NCI-H2029 treated with DMSO at 0.1 percent for 48 hours (cell line): ENCODE measurements at regions not wholly inside any gene's neighbourhood (a gene's known extent, or its start where the extent isn't known, plus 50 kb on each side); places are given as distances from the start of the nearest gene placed in this dataset.

ENCODE experiments used
- DNase-seq: peaks from one replicate; lab custom pipeline; 2025; lab: John Stamatoyannopoulos, UW

DNA sequence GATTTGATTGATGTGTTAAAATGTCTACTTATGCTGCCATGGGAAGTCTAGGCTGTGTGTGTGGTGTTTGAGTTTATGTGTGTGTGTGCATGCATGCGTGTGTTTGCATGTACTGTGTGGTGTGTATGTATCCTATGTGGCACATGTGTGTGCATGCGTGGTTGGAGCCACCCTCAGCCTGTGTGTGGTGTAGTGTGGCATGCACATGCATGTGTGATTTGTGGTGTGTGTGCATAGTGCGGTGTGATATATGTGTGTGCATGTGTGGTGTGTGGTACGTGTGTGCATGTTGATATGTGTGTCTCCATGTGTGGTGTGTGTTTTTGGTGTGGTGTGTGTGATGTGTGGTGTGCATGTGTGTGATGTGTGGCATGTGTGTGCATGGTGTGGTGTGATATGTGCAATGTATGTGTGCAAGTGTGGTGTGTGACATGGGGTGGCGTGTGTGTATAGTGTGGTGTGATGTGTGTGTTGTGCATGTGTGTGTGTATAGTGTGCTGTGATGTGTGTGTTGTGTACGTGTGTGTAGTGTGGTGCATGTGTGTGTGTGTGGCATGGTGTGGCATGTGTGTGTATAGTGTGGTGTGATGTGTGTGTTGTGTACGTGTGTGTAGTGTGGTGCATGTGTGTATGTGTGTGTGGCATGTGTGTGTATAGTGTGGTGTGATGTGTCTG, 66.6 kb upstream of the HDAC4 start:
- no peak for DNase-seq

DNA sequence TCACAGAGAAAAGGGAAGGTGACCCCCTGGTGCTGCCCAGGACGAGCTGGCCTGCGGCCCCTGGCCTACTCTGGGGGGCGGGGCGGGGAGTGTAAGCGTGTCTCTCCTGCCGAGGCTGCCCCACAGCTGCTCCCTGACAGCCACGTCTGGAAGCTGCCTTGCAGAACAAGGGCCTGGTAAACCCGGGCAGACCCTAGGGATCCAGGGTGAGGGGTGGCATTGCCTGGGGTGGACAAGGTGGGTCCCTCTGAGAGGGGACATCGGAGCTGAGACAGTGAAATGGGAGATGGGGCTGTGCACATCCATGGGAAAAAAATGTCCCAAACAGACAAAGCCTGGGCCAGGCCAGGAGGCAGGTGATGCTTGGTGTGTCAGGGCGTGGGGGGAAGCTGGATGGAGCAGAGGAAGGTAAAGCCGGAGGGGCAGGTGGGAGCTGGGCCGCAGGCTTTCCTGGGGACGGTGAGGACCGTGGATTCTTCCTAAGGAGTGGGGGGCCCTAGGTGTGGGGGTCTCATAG, 66.0 kb upstream of the HDAC4 start:
- DNase-seq = no peak

DNA sequence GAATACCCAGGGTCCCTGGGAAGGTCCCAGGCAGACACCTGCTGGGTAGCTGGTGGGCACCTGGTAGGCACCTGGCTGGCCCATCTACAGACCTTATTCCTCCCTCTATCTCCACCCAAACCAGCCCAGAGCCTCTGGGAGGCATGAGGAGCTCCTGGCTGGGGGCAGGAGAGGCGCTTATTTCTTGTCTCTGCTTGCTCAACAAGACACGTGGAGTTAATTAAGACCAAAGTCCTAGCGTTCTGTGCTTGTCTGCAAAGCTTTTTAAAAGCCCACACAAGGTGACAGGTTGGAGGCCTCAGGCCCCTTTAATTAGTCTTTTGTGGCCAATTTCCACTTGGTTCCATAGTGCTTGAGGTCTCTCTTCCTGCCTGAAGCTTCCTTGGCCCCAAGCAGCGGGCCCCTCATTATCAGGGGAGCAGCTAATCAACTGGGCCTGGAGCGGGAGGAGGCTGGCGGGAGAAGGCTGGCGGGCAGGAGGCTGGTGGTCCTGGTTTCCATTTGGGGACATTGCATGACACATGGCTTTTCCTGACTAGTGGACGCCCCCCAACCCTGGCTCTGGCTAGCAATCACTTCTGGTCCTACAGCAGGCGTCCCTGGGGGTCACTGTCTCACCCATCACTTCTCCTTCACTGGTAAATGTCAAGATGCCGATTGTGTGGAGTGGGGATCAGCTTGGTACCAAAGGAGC, 65.4 kb upstream of the HDAC4 start:
- no peak for DNase-seq

DNA sequence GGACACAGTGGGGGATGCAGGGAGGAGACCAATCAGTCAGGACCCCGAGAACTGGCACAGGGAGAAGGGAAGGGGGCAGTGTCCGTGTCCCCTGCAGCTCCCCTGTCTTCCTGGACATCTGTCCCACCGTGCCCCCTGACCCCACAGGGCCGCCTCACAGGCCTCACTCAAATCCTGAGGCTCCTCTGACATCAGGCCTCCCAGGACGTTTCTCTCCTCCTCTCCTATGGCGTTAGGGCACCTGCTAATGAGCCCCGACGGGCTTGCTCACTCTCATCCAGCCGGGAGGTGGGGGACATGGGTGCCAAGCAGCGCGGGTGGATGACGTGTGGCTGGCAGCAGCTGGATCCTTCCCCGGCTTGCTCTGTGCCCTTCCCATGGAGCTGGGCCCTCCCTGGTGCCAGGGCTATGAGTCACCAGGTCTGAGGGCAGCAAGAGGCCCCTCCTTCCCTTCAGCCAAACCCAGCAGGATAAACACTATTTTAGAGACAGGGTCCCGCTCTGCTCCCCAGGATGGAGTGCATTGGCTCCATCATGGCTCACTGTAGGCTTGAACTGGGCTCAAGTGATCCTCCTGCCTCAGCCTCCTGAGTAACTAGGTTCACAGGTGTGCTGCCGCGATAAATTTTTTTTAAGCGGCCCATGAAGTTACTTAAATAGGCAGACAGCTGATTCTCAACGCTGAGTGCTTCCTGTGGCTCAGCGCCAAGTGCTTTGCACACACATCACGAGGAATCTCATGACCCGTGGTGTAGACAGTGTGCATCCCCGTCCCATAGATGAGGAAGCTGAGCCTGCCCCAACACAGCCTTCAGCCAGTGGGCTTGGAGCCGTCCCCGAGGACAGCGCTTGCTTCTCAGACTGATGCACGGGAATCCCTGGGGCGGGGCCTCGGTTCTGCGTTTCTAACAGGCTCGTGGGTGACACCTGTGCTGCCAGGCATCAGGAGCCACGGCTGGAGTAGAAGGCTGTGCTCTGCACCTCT, 64.5 kb upstream of the HDAC4 start:
- DNase-seq = peak; percentile 43

DNA sequence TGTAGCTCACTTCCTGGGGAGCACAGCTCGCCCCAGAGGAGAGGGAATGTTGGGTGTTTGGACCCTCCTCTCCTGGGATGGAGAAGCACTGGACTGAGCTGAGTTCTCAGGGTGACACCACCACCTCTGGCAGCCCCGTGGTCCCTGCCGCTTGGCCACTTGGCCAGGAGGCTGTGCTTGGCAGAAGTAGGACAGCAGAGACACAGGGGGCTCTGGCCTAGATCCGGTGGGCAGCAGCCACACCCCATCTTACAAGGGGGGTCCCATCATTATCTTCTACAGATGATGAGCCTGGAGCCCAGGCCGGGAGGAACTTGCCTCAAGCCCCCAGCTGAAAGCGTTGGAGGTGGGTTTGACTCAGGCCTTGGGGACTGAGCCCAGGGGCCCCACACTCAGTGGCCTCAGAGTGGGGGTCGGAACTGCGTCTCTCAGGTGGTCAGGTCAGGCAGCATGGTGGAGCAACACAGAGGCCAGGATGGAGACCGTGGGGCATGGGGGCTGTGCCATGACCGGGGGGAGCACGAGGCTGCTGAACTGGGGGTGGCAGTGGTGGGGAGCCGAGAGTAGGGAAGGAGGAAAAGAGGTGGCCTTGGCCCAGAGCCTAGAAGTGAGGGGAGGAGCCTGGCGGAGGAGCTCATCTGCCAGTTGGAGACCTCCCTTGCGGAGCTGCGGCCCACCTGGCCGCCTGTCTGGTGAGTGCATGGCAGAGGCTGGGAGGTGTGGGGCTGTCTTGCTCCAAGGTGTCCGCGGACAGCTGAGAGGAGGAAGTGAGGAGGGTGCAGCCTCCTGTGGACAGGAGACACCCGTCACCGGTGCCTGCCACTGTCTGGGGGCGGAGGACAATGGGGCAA, 63.6 kb upstream of the HDAC4 start:
- DNase-seq = no peak

DNA sequence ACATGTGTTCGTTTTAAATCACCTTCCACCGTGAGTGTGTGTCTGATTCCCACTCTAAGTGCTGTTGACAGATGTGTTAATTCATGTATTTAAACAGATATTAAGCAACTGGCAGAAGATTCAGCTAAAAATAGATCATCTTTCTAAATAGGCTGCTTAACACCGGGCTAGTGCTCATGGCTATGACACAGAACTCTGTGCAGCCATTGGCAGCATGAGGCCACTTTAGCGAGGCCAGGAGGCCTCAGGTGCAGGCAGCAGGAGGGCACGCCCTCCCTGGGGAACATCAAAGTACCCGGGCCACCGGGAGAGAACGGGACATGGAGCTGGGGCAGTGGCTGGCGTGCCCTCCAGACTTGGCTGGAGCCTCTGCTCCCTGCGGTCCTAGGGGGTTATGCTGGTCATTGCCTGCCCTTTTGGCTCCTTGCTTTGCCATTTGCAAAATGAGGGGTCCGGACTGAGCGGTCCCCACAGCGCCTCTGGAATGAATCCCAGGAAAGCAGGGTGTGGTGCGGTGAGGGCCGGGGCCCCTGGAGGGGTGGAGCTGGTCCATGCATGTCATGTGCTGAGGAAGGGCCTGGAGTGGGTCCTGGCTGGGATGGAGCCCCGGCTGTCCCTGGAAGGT, 62.8 kb upstream of the HDAC4 start:
- DNase-seq = no peak

DNA sequence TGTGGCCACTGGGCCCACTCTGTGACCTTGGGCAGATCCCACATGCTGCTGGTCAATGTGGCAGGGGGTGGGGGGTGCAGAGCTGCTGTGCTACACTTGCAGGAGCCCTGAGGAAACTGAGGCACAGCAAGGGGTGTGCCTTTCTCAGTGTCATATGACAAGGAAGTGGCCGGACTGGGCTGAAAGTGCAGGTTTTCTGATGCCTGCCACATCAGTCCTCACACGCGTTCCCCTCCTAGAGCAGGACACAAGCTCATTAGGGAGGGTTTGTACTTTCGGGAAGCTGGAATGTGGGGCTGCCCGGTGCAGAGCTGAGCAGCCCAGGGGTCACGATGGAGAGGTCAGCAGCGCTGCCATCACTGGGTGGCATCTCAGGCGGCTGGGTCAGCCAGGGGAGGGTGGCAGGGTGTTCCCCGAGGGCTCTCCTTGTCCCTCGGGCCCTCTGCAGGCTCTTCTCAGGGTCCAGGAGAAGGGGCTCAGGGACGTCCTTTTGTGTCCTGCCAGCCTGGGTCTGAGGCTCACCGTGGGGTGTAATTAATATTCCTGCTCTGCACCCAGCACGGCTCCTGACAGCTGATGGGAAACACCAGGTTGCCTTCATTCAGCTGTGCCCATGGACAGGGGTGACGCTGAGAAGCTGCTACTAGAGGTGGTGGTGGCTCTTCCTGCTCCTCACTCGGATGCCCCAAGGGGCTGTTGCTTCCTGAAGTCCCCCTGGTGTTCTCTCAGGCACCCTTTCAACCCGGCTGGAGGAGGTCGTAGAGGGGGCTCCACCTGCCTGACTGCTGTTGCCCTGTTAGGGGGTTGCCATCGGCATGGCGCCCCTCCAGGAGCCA, 62.1 kb upstream of the HDAC4 start:
- no peak for DNase-seq

DNA sequence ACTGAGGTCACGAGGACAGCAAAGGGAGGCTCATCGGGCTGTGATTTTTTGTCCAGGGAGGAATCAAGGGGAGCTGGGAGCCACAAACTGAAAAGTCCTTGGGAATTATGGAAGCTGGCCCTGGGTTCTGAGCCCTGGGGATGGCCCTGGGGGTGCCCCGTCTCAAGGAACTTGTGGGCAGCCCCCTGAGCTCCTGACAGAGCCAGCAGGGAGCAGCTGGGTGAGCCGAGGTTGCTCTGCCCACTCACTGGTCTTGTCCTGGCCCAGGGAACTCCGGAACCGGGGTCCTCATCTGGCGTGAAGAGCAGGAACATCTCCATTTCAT, 61.3 kb upstream of the HDAC4 start:
- no peak for DNase-seq

DNA sequence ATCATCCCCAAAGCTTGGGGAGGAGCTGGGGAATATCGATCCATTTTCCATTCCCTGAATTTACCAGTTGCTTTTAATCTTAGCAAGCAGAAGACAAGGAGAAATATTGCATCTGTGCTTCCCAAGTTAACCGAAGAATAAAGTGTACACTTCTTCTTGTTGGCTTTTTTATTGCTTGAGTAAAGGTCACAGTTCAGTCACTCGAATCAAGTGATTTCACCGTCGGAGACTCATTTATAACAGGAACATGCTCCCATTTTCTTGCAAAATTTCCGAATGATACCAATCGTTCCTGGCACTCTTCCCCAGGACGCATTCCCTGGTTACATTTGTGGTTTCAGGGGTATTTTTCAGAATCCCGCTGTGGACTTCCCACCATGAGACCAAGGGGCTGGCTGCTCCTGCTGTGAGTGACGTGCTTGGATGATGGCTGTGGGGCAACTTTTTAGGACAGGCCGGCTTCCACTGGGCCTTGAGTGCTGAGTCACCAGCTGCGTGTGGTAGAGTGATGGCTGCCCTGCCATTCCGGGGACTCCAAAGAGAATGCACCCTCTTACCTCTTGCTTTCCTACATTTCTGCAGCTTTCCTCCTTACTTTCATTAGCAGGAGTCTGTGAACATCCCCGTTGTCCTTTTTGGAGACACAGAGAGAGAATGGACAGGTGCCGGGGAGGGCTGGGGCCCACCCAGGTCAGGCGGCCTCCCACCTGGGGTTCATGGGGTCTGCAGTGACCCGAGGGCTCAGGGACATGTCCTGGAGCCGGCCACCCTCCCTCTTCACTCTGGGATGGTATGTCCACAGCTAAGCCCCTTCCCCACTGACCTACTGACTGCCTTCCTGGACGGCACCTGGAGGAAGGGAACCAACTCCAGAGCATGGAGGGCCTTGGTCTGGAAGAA, 60.7 kb upstream of the HDAC4 start:
- DNase-seq = no peak

DNA sequence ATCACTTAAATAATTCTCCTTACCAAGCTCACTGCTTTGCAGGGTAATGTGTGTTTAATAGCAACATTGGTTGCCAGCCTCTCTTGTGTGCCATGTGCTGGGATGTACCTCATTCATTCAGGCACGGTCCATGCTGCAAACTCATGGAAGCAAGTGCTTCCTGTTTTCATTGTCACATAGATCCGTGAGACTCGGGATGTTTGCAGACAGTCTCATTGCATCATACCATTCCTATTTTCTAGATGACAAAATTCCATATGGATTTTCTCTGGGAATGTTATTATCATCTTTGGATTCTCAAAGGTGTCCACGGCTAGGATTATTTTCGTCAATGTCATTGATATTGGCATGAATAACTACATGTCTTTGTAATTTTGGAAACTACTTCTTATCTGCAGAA, 60.0 kb upstream of the HDAC4 start:
- DNase-seq = no peak

DNA sequence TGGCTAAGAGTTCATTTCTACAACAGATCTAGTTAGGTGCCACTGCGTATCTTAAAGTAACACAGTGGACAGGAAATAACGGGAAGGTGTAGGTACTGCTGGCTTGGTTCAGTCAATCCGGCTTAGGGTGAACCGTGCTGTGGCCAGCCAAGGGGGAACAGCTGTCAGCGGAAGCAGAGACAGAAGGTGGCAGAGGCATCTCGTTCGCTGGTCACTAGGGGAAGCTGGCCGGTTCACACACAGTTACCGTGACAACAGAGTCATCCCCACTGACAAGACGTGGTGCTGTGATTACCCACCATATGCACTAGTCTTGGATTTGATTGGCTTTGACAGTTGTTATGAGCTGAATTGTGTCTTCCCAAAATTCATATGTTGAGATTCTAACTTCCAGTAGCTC, 58.8 kb upstream of the HDAC4 start:
- DNase-seq = no peak

DNA sequence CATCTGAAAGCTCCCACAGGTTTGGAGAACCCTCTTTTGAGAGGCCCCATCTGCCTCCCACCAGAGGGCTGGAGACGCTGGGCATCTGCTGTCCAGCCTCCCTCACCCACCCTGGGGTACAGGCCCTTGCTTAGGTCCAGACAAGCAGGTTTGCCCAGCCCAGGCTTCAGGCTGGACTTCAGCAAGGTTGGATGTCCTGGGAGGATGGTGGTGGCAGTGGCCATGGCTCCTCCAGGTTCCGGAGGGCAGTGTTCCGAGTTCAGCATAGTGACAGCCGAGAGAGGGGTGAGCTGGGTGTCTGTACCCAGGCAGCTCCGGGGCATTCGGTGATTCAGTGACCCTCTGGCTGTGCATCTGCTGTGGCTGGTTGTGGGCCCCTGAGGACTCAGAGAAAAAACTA, 58.2 kb upstream of the HDAC4 start:
- no peak for DNase-seq

DNA sequence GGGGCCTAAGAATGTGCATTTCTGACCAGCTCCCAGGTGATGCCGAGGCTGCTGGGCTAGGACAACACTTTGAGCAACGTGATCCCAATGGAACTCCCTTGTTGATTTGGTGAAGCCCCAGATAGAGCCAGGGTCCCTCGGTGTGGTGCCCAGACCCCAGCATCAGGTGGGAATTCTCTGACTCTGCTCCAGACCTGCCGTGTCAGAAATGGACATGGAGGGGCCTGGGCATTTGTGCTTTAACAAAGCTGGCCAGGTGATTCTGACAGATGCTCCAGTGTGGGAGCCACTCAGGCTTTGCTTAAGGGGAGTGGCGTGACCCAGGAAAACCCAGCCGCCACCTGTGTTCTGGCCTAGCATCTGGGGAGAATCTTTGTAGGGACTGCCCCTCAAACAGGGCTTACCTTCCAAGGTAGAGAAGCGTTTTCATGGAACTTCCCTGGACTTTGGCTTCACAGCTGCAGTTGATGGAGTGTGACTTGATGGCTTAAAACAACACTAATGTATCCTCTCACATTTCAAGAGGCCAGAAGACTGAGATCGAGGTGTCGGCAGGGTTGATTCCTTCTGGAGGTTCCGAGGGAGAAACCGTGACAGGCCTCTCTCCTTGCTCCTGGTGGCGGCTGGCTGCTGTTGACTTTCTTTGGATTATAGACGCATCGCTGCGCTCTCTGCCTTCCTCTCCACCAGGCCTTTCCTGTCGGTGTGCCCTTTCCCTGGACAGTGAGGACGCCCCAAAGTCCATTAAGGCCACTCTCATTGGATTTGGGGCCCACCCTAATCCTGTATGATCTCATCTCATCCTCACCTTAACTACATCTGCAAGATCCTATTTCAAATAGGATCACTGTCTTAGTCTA, 57.0 kb upstream of the HDAC4 start:
- DNase-seq = no peak

DNA sequence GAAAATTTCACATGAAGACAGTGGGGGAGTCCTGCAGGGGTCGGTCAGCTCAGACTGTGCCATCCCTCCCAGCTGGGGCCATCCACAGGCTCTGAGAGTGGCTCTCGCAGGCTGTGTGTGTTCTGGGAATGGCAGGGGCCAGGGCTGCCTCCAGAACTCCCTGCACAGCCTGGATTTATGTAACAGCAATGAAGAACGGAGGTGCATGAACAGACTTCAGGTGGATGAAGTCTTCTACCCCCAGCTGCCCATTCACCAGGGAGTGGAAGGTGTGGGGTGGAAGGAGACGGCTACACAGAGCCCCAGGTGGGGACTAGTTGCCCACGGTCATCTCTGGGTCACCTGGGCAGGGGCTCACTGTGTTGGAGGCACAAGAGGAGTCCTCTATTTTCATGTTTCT, 56.1 kb upstream of the HDAC4 start:
- no peak for DNase-seq

DNA sequence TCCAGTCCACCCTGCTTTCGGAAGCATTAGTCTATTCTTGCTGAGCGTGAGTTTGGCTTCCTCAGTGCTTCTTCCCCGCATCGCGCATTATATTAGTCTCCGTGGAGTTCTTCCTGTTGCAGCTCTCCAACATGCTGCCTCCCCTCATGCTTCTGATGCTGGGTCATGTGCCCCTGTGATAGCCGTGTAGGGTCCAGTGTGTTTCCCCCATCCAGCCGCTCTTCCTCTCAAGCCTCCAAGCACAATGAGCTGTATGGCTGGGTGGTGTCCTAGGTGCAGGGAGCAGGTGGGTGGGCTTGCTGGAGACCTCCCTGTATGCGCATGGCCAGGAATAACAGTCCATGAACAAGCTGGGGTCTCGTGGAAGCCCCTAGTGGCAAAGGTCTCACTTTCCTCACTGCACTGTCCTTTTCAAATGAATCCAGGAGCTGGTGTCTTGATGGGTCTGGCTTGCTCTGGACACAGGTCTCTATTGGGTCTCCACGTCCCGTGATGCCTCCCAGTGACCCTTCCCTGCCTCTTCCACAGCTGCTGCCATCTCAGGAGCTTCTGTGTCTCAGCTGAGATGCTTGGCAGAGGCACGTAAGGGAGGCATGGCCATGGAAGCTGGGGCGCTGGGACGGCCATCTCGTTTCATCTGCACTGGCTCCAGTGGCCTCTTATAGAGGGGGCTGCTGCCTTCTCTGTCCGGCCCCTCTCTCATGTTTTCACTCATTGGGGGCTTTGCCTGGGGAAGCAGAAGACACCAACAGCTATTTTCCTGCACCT, 54.8 kb upstream of the HDAC4 start:
- DNase-seq = no peak

DNA sequence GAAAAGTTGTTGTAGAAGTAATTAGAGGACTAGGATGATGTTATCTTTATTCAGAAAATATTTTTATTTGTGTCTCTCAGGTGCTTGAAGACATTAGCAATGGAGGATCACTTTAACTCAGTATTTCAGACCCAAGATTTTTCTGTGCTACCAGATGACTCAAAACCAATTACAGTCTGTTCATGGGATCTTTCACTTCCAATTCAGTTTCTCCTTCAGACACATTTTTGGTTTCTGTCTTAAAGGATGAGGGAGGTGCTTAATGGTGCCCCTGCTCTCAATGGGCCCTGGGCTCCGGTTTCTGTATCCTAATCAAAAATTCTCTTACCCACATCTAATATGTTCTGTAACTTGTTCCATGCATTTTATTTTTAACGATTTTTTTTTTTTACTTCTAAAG, 53.7 kb upstream of the HDAC4 start:
- DNase-seq = no peak
